Panc1 (cell line): ENCODE measurements at regions not wholly inside any gene's neighbourhood (a gene's known extent, or its start where the extent isn't known, plus 50 kb on each side); places are given as distances from the start of the nearest gene placed in this dataset.

Experiments
- POLR2AphosphoS5 ChIP-seq: IDR thresholded peaks from 2 replicates; pipeline ENCODE4 v1.6.1; 2012; ENCODE audit warnings: mild to moderate bottlenecking, low read depth, low read length, moderate library complexity
- TCF7L2 ChIP-seq: IDR thresholded peaks from 2 replicates; pipeline ENCODE4 v1.6.1; 2011; ENCODE audit warnings: mild to moderate bottlenecking, low read depth, low read length, inconsistent platforms
- TF ChIP-seq, protein P1 (sequence below): fragments of 450-650 bp; IDR thresholded peaks from 2 replicates; pipeline ENCODE4 v1.5.1; 2017; ENCODE audit warnings: mild to moderate bottlenecking
- TF ChIP-seq, protein P2 (sequence below), 2 experiments: IDR thresholded peaks; 2 replicates each; pipeline ENCODE4 v1.6.1; 2011 to 2012; ENCODE audit warnings: low read depth in 2 of 2, control low read depth in 1 of 2, low read length in 1 of 2, mild to moderate bottlenecking in 1 of 2, moderate library complexity in 1 of 2; ENCODE audit not compliant: insufficient read depth in 1 of 2

DNA sequence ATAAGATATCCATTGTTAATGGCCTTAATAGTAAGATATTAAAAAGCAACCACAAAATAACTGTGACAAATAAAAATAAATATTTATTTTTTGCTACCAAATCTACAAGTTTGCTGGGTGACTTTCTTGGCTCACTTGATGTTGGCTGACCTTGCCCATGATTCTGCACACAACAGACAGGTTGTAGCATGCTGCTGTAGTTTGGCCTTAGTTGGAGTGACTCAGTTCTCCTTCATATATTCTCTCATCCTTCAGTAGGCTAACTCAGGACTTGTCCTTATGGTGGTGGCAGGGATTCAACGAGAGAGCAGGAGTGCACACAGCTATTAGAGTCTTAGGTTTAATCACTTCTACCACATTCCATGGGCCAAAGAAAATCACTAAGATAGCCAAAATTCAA is 437.9 kb downstream of the MRPL39 start:
- TF ChIP-seq, protein P1, sequence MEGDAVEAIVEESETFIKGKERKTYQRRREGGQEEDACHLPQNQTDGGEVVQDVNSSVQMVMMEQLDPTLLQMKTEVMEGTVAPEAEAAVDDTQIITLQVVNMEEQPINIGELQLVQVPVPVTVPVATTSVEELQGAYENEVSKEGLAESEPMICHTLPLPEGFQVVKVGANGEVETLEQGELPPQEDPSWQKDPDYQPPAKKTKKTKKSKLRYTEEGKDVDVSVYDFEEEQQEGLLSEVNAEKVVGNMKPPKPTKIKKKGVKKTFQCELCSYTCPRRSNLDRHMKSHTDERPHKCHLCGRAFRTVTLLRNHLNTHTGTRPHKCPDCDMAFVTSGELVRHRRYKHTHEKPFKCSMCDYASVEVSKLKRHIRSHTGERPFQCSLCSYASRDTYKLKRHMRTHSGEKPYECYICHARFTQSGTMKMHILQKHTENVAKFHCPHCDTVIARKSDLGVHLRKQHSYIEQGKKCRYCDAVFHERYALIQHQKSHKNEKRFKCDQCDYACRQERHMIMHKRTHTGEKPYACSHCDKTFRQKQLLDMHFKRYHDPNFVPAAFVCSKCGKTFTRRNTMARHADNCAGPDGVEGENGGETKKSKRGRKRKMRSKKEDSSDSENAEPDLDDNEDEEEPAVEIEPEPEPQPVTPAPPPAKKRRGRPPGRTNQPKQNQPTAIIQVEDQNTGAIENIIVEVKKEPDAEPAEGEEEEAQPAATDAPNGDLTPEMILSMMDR: no peak
- TF ChIP-seq, protein P2, sequence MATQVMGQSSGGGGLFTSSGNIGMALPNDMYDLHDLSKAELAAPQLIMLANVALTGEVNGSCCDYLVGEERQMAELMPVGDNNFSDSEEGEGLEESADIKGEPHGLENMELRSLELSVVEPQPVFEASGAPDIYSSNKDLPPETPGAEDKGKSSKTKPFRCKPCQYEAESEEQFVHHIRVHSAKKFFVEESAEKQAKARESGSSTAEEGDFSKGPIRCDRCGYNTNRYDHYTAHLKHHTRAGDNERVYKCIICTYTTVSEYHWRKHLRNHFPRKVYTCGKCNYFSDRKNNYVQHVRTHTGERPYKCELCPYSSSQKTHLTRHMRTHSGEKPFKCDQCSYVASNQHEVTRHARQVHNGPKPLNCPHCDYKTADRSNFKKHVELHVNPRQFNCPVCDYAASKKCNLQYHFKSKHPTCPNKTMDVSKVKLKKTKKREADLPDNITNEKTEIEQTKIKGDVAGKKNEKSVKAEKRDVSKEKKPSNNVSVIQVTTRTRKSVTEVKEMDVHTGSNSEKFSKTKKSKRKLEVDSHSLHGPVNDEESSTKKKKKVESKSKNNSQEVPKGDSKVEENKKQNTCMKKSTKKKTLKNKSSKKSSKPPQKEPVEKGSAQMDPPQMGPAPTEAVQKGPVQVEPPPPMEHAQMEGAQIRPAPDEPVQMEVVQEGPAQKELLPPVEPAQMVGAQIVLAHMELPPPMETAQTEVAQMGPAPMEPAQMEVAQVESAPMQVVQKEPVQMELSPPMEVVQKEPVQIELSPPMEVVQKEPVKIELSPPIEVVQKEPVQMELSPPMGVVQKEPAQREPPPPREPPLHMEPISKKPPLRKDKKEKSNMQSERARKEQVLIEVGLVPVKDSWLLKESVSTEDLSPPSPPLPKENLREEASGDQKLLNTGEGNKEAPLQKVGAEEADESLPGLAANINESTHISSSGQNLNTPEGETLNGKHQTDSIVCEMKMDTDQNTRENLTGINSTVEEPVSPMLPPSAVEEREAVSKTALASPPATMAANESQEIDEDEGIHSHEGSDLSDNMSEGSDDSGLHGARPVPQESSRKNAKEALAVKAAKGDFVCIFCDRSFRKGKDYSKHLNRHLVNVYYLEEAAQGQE (IDR thresholded peaks at IDR 0.05; ENCODE audit: insufficient read depth in 1 of 2, low read depth in 2 of 2, low read length in 1 of 2): no peak
- TF ChIP-seq POLR2AphosphoS5: no peak
- TF ChIP-seq TCF7L2: no peak
